Hematopoietic multipotent progenitor cell treated with erythropoietin and hydrocortisone succinate and interleukin-3 and kit ligand, for 4 days (in vitro differentiated cells): ENCODE measurements at regions not wholly inside any gene's neighbourhood (a gene's known extent, or its start where the extent isn't known, plus 50 kb on each side); places are given as distances from the start of the nearest gene placed in this dataset.

Source experiments
- DNase-seq: peaks from one replicate; pipeline ENCODE4 v3.0.0-alpha.2; 2015

GRCh38 chr11:70631624-70632047 lies 233.3 kb downstream of the CTTN start:
- no peak for DNase-seq

GRCh38 chr11:70633610-70634009 lies 235.3 kb downstream of the CTTN start:
- no peak for DNase-seq

- DNase-seq: no peak
These were observed 238.3 kb downstream of the CTTN start for GRCh38 chr11:70636659-70637058.

- DNase-seq: no peak
These were observed 239.0 kb downstream of the CTTN start for GRCh38 chr11:70637186-70637800.

- DNase-seq: no peak
These were observed 239.7 kb downstream of the CTTN start for GRCh38 chr11:70637949-70638583.

- no peak for DNase-seq
These were observed 242.1 kb downstream of the CTTN start for GRCh38 chr11:70640408-70640807.

GRCh38 chr11:70641369-70641768 lies 243.0 kb downstream of the CTTN start:
- peak; percentile 60 for DNase-seq

GRCh38 chr11:70642266-70642665 lies 243.9 kb downstream of the CTTN start:
- DNase-seq: no peak

- DNase-seq: no peak
These were observed 245.3 kb downstream of the CTTN start for GRCh38 chr11:70643642-70644041.

- no peak for DNase-seq
These were observed 246.2 kb downstream of the CTTN start for GRCh38 chr11:70644343-70645060.

- DNase-seq: no peak
These were observed 247.2 kb downstream of the CTTN start for GRCh38 chr11:70645537-70645936.

GRCh38 chr11:70646272-70647049 lies 248.1 kb downstream of the CTTN start:
- DNase-seq: no peak

- DNase-seq: no peak
These were observed 249.1 kb downstream of the CTTN start for GRCh38 chr11:70647188-70648166.

- DNase-seq: peak; percentile 89
These were observed 252.0 kb downstream of the CTTN start for GRCh38 chr11:70650075-70650909.

- no peak for DNase-seq
These were observed 252.7 kb downstream of the CTTN start for GRCh38 chr11:70651031-70651430.

GRCh38 chr11:70654016-70654415 lies 255.7 kb downstream of the CTTN start:
- no peak for DNase-seq

GRCh38 chr11:70655816-70656215 lies 257.5 kb downstream of the CTTN start:
- no peak for DNase-seq

GRCh38 chr11:70656252-70656651 lies 257.9 kb downstream of the CTTN start:
- DNase-seq: no peak

GRCh38 chr11:70660059-70660888 lies 261.9 kb downstream of the CTTN start:
- no peak for DNase-seq

GRCh38 chr11:70660889-70661197 lies 262.5 kb downstream of the CTTN start:
- no peak for DNase-seq
